HUES48 (cell line): ENCODE measurements at regions not wholly inside any gene's neighbourhood (a gene's known extent, or its start where the extent isn't known, plus 50 kb on each side); places are given as distances from the start of the nearest gene placed in this dataset.

Experiments used
- H3K27ac ChIP-seq: one replicate; pipeline ENCODE4 v1.7.0; 2013; ENCODE audit warnings: low read depth, low read length, inconsistent platforms
- H3K27me3 ChIP-seq: 2 replicates; pipeline ENCODE4 v1.6.1; 2013; ENCODE audit warnings: mild to moderate bottlenecking, low read length; ENCODE audit not compliant: control insufficient read depth, insufficient read depth
- H3K36me3 ChIP-seq: 2 replicates; pipeline ENCODE4 v1.6.1; 2013; ENCODE audit warnings: low read length; ENCODE audit not compliant: control insufficient read depth, insufficient read depth
- H3K4me1 ChIP-seq: 2 replicates; pipeline ENCODE4 v1.6.1; 2013; ENCODE audit warnings: mild to moderate bottlenecking, low read length; ENCODE audit not compliant: control insufficient read depth, insufficient read depth
- H3K4me3 ChIP-seq: 2 replicates; pipeline ENCODE4 v1.5.1; 2013; ENCODE audit warnings: mild to moderate bottlenecking, low read depth, low read length
- H3K9ac ChIP-seq: 2 replicates; pipeline ENCODE4 v1.6.1; 2013; ENCODE audit warnings: mild to moderate bottlenecking, low read depth, low read length, moderate library complexity
- H3K9me3 ChIP-seq: 2 replicates; pipeline ENCODE4 v1.6.1; 2013; ENCODE audit warnings: low read length; ENCODE audit not compliant: control insufficient read depth, insufficient read depth

- Histone ChIP-seq H3K36me3 (no peaks in the 10 kb centered on the region), H3K9ac (no peak overlapping the region), H3K27ac (no peak overlapping the region), H3K4me3 (no peak overlapping the region), H3K27me3 (no peaks in the 10 kb centered on the region), H3K4me1 (no peaks in the 10 kb centered on the region), H3K9me3 (no peaks in the 10 kb centered on the region)
Observed at GRCh38 chr10:85250304-85250703, 921.9 kb downstream of the CCSER2 start.

- Histone ChIP-seq H3K27me3 (no peaks in the 10 kb centered on the region), H3K27ac (no peak overlapping the region), H3K9ac (no peak overlapping the region)
Observed at GRCh38 chr10:85256481-85256880, 928.1 kb downstream of the CCSER2 start.

DNA sequence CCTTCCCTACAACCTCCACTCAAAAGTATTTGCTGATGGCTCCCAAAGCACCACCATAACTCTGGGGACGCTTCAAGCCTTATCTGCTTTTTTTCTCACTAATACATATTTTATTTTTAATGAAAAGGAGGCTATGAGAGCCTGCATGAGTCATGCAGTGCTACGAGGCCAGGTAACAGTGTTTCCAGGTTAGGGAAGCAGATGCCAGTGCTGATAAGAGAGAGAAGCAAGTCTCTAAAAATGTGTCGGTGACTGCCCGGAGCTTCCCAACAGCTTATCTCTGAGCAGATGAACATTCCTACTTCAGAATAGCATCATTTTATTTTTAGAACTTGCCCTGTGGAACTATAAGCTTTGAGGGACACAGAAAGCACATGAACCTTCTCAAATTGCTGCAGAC is 931.5 kb downstream of the CCSER2 start:
- Histone ChIP-seq H3K36me3 (no peaks in the 10 kb centered on the region), H3K27me3 (no peaks in the 10 kb centered on the region), H3K4me3 (no peak overlapping the region), H3K27ac (no peak overlapping the region), H3K9ac (no peak overlapping the region), H3K9me3 (no peaks in the 10 kb centered on the region; the same call in 1 of the 2 replicates), H3K4me1 (no peaks in the 10 kb centered on the region)

More at GRCh38 chr10:85256481-85256880, 928.1 kb downstream of the CCSER2 start:
- Histone ChIP-seq H3K4me1 (no peaks in the 10 kb centered on the region), H3K9me3 (no peaks in the 10 kb centered on the region), H3K4me3 (no peak overlapping the region), H3K36me3 (no peaks in the 10 kb centered on the region)

GRCh38 chr10:85262992-85263391 is 934.6 kb downstream of the CCSER2 start:
- Histone ChIP-seq H3K36me3 (no peaks in the 10 kb centered on the region), H3K4me1 (no peaks in the 10 kb centered on the region), H3K9me3 (no peaks in the 10 kb centered on the region; the same call in 1 of the 2 replicates), H3K9ac (no peak overlapping the region), H3K27ac (no peak overlapping the region), H3K27me3 (no peaks in the 10 kb centered on the region), H3K4me3 (no peak overlapping the region)

DNA sequence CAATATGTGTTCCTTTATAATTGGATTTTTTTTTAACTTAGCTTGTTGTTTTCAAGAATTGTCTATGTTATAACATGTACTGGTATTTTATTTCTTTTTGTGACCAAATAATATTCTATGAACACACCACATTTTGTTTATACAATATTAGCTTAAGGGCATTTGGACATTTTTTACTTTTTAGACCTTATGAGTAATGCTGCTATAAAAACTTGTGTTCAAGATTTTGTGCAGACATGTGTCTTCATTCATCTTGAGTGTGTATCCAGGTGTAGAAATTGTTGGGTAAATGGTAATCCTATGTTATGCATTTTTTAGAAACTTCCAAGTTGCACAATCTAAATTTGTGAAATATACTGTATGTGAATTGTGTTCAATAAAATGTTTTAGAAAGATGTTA is 936.7 kb downstream of the CCSER2 start:
- Histone ChIP-seq H3K36me3 (no peaks in the 10 kb centered on the region), H3K4me3 (no peak overlapping the region), H3K27ac (no peak overlapping the region), H3K4me1 (no peaks in the 10 kb centered on the region), H3K9ac (no peak overlapping the region), H3K27me3 (no peaks in the 10 kb centered on the region), H3K9me3 (no peaks in the 10 kb centered on the region; the same call in 1 of the 2 replicates)

DNA sequence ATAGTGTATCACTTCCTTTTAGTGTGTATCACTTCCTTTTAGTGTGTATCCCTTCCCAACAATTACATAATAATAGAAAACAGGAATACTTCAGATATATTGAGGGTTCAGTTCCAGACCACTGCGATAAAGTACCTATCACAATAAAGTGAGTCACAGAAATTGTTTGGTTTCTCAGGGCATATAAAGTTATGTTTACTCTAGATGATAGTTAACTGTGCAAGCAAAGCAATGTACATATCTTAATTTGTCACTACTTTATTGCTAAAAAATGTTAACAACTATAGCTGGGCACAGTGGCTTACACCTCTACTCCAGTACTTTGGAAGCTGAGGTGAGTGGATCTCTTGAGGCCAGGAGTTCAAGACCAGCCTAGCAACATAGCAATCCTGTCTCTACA is 938.4 kb downstream of the CCSER2 start:
- no peaks in the 10 kb centered on the region; the same call in 1 of the 2 replicates for H3K9me3 ChIP-seq
- H3K4me3 ChIP-seq: no peak overlapping the region
- H3K4me1 ChIP-seq: no peaks in the 10 kb centered on the region
- no peaks in the 10 kb centered on the region for H3K27me3 ChIP-seq
- no peaks in the 10 kb centered on the region for H3K36me3 ChIP-seq
- no peak overlapping the region for H3K27ac ChIP-seq
- no peak overlapping the region for H3K9ac ChIP-seq

GRCh38 chr10:85280014-85280413 is 951.6 kb downstream of the CCSER2 start:
- H3K4me1 ChIP-seq: peaks cover 5% of the 10 kb centered on the region; the same call in 1 of the 2 replicates
- H3K4me3 ChIP-seq: no peak overlapping the region
- H3K9me3 ChIP-seq: no peaks in the 10 kb centered on the region
- no peak overlapping the region for H3K9ac ChIP-seq
- no peaks in the 10 kb centered on the region for H3K36me3 ChIP-seq
- H3K27me3 ChIP-seq: no peaks in the 10 kb centered on the region
- no peak overlapping the region for H3K27ac ChIP-seq

- Histone ChIP-seq H3K4me1 (peaks cover 4% of the 10 kb centered on the region; the same call in 1 of the 2 replicates), H3K27me3 (no peaks in the 10 kb centered on the region), H3K36me3 (no peaks in the 10 kb centered on the region), H3K9me3 (no peaks in the 10 kb centered on the region), H3K4me3 (no peak overlapping the region), H3K27ac (no peak overlapping the region), H3K9ac (no peak overlapping the region)
Observed at GRCh38 chr10:85284778-85285770, 956.7 kb downstream of the CCSER2 start.

GRCh38 chr10:85293483-85293882 is 965.1 kb downstream of the CCSER2 start:
- H3K27me3 ChIP-seq: no peaks in the 10 kb centered on the region
- H3K9ac ChIP-seq: no peak overlapping the region
- no peak overlapping the region for H3K4me3 ChIP-seq
- no peak overlapping the region for H3K27ac ChIP-seq
- no peaks in the 10 kb centered on the region for H3K9me3 ChIP-seq
- H3K36me3 ChIP-seq: no peaks in the 10 kb centered on the region
- no peaks in the 10 kb centered on the region for H3K4me1 ChIP-seq

GRCh38 chr10:85311613-85312337 is 983.4 kb downstream of the CCSER2 start:
- H3K27ac ChIP-seq: no peak overlapping the region

DNA sequence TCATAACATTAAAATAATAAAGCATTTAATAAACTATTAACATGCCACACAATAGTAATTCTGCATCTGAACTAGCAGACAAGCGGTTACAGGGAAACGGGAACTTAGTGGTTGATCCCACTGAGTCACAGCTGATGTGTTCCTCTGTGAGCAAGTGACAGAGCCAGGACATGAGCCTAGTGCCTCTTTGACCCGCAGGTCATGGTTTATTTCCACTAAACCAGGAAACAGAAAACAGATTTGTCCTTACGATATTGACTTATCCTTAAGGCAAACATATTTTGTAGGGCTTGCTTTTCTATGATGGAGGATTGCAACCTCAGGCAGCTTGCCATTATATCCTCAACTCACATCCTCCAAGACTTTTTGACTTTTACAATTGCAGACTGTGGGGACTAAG is 987.3 kb downstream of the CCSER2 start:
- Histone ChIP-seq H3K27ac (no peak overlapping the region), H3K9me3 (no peaks in the 10 kb centered on the region), H3K36me3 (no peaks in the 10 kb centered on the region), H3K4me3 (no peak overlapping the region), H3K9ac (no peak overlapping the region), H3K27me3 (no peaks in the 10 kb centered on the region), H3K4me1 (no peaks in the 10 kb centered on the region)

More at GRCh38 chr10:85311613-85312337, 983.4 kb downstream of the CCSER2 start:
- Histone ChIP-seq H3K36me3 (no peaks in the 10 kb centered on the region), H3K9ac (no peak overlapping the region), H3K9me3 (no peaks in the 10 kb centered on the region), H3K4me3 (no peak overlapping the region), H3K27me3 (no peaks in the 10 kb centered on the region), H3K4me1 (no peaks in the 10 kb centered on the region)
